Uterus (tissue), 3 donors: ENCODE measurements at regions not wholly inside any gene's neighbourhood (a gene's known extent, or its start where the extent isn't known, plus 50 kb on each side); places are given as distances from the start of the nearest gene placed in this dataset.

Source experiments
- DNase-seq, 2 donors: peaks; one replicate each; pipeline ENCODE4 v3.0.0-alpha.2; 2019 to 2020
- H3K27ac ChIP-seq, 2 donors: fragments of 200-600 bp; sonication (generic); 1 replicate in 1 of 2; 2 replicates in 1 of 2; pipeline ENCODE4 v1.5.1; 2016 to 2018
- H3K27me3 ChIP-seq, 2 donors: fragments of 200-600 bp; sonication (generic); one replicate each; pipeline ENCODE4 v1.5.1; 2018 to 2019; ENCODE audit warnings: control low read depth in 1 of 2
- H3K36me3 ChIP-seq, 2 donors: fragments of 200-600 bp; sonication (generic); one replicate each; pipeline ENCODE4 v1.5.1; 2019; ENCODE audit warnings: control low read depth in 1 of 2
- H3K4me1 ChIP-seq, 2 donors: fragments of 200-600 bp; sonication (generic); one replicate each; pipeline ENCODE4 v1.5.1; 2018 to 2019; ENCODE audit warnings: control low read depth in 1 of 2
- H3K4me3 ChIP-seq, 2 donors: fragments of 200-600 bp; sonication (generic); 1 replicate in 1 of 2; 2 replicates in 1 of 2; pipeline ENCODE4 v1.5.1; 2018 to 2019; ENCODE audit warnings: mild to moderate bottlenecking in 1 of 2
- H3K9me3 ChIP-seq, 2 donors: fragments of 200-600 bp; sonication (generic); one replicate each; pipeline ENCODE4 v1.5.1; 2019; ENCODE audit warnings: control low read depth in 1 of 2
- POLR2A ChIP-seq, 2 donors: fragments of 450-650 bp; IDR thresholded peaks; one replicate each; pipeline ENCODE4 v1.6.1; 2016; ENCODE audit warnings: antibody characterized with exemption in 2 of 2, mild to moderate bottlenecking in 1 of 2, moderate library complexity in 1 of 2
- intact Hi-C: fragments of 100-400 bp; cut with DNase I; formaldehyde crosslinking; loops from one replicate; pipeline ENCODE4 v1.15.1; 2023; ENCODE audit warnings: low total_unique reads
- TF ChIP-seq, protein P1 (sequence below), 4 experiments: fragments of 200-600 bp in 2 of 4; fragments of 450-650 bp in 2 of 4; sonication (generic) in 2 of 4; IDR thresholded peaks; one replicate each; pipeline ENCODE4 v1.5.1; 2016 to 2019; ENCODE audit warnings: antibody characterized with exemption in 4 of 4, mild to moderate bottlenecking in 2 of 4, moderate library complexity in 1 of 4
- donor health status: DM: yes; HTN: yes; CAD: no.

GRCh38 chr5:68446487-68446894 is 230.9 kb downstream of the PIK3R1 start:
- Histone ChIP-seq H3K36me3 (no peaks in the 10 kb centered on the region), H3K4me1 (no peaks in the 10 kb centered on the region), H3K4me3 (no peak overlapping the region), H3K27ac (no peak overlapping the region), H3K9me3 (no peaks in the 10 kb centered on the region), H3K27me3 (no peaks in the 10 kb centered on the region)
- DNase-seq, result no peak
- intact Hi-C loops, result no loop called here
- TF ChIP-seq, protein P1, sequence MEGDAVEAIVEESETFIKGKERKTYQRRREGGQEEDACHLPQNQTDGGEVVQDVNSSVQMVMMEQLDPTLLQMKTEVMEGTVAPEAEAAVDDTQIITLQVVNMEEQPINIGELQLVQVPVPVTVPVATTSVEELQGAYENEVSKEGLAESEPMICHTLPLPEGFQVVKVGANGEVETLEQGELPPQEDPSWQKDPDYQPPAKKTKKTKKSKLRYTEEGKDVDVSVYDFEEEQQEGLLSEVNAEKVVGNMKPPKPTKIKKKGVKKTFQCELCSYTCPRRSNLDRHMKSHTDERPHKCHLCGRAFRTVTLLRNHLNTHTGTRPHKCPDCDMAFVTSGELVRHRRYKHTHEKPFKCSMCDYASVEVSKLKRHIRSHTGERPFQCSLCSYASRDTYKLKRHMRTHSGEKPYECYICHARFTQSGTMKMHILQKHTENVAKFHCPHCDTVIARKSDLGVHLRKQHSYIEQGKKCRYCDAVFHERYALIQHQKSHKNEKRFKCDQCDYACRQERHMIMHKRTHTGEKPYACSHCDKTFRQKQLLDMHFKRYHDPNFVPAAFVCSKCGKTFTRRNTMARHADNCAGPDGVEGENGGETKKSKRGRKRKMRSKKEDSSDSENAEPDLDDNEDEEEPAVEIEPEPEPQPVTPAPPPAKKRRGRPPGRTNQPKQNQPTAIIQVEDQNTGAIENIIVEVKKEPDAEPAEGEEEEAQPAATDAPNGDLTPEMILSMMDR (IDR thresholded peaks at IDR 0.05), result no peak
- TF ChIP-seq POLR2A (IDR thresholded peaks at IDR 0.05), result no peak

DNA sequence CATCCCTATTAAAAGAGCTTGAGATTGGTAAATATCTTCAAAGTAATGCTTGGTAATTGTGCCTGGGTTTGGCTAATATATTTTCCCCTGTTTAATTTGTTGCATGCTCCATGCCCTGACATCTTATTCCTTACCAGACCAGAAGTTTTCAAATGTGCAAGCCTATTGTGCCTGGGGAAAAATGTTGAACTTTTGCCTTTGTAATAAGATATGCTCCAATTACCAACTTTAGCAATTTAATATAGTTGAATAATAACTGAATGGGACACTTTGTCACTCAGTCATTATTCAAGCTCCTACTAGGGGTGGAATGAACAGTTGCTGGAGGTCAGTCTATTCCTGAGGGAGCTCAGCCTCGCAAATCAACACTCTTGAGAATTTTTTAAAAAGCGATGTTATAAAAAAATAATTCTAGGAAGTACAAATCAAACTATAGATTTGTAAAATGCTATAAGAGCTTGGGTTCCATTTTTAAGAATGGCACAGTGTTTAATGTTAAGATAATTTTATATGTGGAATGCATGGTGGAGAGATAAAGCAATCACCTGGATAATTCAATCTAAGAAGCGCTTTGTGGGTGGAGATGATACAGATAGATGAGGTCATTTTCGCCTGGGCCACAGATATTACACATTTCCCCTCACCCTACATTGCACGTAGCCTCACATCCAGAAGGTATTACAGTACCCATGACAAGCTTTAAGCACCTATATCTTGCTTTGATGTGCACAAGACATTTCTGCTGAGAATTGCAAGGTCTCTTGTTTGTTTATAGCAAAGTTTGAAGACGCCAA is 231.8 kb downstream of the PIK3R1 start:
- Histone ChIP-seq H3K36me3 (no peaks in the 10 kb centered on the region), H3K4me3 (no peak overlapping the region), H3K9me3 (no peaks in the 10 kb centered on the region), H3K4me1 (no peaks in the 10 kb centered on the region), H3K27me3 (no peaks in the 10 kb centered on the region), H3K27ac (no peak overlapping the region)
- no peak for TF ChIP-seq POLR2A (IDR thresholded peaks at IDR 0.05)
- TF ChIP-seq, protein P1 (IDR thresholded peaks at IDR 0.05), result no peak
- intact Hi-C loops, result no loop called here
- DNase-seq, result no peak

DNA sequence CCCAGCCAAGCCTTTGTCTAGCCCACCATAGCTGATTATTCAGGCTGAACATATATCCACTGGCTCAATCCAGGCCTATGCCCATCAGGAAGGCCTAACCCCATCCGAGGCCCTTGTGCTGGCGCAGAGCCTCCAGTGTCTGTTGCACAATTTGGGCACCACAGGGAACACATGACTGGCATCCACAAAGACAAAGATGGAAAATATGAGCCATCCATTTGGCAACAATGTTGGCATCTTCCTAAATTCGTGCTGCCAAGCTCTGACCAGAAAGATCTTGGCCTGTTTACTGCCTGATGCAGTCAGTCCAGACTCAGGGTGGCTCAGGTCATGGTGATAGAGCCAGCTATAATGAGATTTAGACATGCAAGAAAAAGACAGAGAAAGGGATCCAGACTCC is 233.8 kb downstream of the PIK3R1 start:
- Histone ChIP-seq H3K4me1 (no peaks in the 10 kb centered on the region), H3K36me3 (no peaks in the 10 kb centered on the region), H3K9me3 (no peaks in the 10 kb centered on the region), H3K4me3 (no peak overlapping the region), H3K27me3 (no peaks in the 10 kb centered on the region), H3K27ac (no peak overlapping the region)
- intact Hi-C loops, result no loop called here
- no peak for DNase-seq
- no peak for TF ChIP-seq POLR2A (IDR thresholded peaks at IDR 0.05)
- TF ChIP-seq, protein P1 (IDR thresholded peaks at IDR 0.05), result no peak

DNA sequence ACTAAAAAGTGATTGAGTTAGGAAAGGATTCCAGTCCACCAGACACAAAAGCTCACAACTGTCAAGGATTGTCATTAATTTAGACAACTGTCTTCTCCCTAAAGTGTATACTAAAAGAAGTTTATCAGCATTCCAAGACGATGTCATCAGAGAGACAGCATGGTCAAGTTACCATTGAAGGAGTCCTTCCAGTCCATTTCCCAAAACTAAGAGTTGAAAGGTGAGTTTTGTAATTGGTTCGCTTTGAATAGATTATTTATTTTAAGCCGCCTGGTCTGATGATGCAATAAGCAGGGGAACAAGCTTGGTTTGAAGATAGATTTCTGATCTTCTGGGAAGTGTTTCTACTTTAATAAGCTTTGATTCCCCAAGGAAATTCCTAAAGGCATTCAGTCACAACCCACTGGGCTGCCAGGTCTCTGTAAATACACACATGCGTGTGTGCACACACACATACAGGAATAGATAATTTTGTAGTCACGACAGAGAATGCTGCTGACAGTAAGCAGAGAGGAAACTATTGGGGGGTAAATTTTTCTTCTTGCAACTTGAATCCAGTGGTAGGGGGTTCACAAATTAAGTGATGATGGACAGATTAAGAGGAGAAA is 234.8 kb downstream of the PIK3R1 start:
- H3K36me3 ChIP-seq, result no peaks in the 10 kb centered on the region
- no peaks in the 10 kb centered on the region for H3K4me1 ChIP-seq
- no peak overlapping the region for H3K27ac ChIP-seq
- H3K9me3 ChIP-seq, result no peaks in the 10 kb centered on the region
- no peak for DNase-seq
- no peak overlapping the region for H3K4me3 ChIP-seq
- intact Hi-C loops, result no loop called here
- no peak for TF ChIP-seq POLR2A (IDR thresholded peaks at IDR 0.05)
- TF ChIP-seq, protein P1 (IDR thresholded peaks at IDR 0.05), result no peak
- H3K27me3 ChIP-seq, result no peaks in the 10 kb centered on the region

DNA sequence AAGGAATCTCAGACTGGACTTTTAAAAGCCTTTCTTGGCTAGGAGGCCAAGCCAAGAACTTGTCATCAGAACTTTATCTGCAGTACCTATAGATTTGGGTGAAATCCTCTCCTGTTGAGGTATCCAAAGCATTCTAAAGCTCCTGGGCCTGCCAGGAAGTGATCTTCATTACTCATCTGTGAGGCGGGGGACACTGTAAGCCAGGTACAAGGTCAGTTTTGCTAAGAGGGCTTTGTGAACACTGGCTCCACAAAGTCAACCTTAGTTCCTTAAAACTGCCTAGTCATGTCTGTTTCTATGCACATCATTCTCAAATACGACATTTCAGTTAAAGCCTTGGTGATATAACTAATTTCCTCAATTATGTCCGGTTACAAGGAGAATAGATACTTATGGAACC is 236.7 kb downstream of the PIK3R1 start:
- Histone ChIP-seq H3K4me3 (no peak overlapping the region), H3K36me3 (no peaks in the 10 kb centered on the region), H3K9me3 (no peaks in the 10 kb centered on the region), H3K4me1 (no peaks in the 10 kb centered on the region), H3K27me3 (no peaks in the 10 kb centered on the region), H3K27ac (no peak overlapping the region)
- intact Hi-C loops, result no loop called here
- TF ChIP-seq POLR2A (IDR thresholded peaks at IDR 0.05), result no peak
- TF ChIP-seq, protein P1 (IDR thresholded peaks at IDR 0.05), result no peak
- DNase-seq, result no peak
